HG03196 (cell line): ENCODE measurements at regions not wholly inside any gene's neighbourhood (a gene's known extent, or its start where the extent isn't known, plus 50 kb on each side); places are given as distances from the start of the nearest gene placed in this dataset.
"Not testable (repeated sequence)": the region's sequence is repeated elsewhere in the genome, so short reads cannot be mapped to it uniquely, and the experiment has no call there.

Experiments
- ATAC-seq: cut with Tn5 transposase; IDR thresholded peaks from one replicate; pipeline ENCODE4 v1.9.1; 2021; ENCODE audit not compliant: unreplicated experiment

DNA sequence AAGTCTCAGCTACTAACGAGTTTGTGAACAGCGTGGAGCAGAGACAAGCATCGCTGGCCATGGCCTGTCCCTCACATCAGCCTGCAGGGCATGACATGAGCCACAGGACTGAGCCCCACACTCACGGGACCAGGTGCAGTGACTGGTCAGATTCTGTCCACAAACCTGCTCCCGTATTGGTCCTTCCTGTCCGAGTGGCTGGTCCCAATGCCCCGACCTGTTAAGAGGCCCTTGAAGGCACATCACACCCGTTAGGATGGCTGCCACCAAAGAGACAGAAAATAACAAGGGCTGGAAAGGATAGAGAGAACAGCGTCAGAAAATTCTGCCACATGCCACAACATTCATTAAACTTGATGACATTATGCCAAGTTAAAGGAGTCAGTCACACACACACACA, 403.2 kb upstream of the MYT1L start:
- ATAC-seq, result no peak

DNA sequence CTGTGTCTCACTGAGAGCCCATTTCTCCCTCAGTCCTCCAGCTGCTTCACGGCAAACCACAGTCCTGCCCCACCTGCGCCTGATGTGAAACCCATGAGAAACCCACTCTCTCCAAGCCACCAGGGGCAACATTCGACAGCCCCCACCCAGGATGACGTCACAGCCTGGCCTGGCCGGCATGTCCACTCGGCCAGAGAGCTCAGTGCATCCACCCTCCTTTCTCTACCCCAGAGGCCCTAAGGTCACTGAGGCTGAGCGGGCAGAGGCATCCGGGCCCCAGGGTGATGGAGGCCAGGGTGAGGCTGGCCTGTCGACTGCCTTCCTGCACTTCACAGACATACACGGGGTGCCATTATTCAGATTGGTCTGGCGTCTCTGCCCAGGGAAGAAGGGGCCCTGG, 402.7 kb upstream of the MYT1L start:
- ATAC-seq, result no peak

DNA sequence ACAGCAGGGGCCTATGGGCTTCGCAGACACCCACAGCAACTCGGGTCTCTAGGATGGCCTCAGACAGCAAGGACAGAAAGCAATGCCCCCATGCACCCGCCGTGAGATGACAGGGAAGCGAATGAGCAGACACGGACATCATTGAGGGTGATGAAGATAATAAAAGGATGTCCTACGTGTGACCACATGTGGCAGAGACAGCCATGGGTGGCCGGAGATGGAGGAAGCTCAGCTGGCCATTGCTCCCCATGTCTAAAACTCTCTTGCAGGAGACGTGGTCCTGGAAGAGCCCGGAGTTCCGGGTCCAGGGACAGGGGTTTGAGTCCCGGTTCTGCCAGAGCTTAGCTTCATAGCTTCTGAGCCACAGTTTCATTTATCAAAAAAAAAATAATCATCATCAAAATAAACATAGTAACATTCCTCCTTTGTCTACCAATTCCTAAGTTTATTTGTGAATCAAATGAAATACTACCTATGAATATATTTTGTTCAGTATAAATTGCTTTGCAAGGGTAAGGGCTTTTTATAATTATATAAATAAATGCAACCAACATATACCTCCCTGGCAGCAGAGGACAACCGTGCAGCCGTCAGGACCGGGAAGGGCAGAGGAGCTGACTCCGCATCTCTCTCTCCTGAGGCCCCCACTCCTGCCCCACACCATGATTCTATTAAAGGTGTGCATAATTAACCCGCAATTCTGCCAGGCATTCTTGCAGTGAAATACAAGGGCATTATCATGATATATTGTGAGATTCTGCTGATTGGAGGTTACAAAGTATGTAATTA, 401.4 kb upstream of the MYT1L start:
- no peak for ATAC-seq

DNA sequence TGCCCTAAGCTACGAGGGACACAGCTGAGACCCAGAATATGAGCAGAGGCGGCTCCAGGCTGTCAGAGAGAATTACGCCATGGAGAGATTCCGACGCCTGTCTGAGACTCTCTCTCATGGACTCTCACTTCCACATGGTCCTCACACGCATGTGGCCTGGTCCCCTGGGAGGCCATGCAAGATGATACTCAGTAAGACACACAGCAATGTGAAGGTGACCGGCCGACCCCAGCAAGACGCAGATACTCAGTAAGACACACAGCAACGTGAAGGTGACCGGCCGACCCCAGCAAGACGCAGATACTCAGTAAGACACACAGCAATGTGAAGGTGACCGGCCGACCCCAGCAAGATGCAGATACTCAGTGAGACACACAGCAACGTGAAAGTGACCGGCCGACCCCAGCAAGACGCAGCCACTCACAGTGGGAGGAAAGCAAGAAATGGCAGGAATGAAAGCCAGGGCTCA, 400.8 kb upstream of the MYT1L start:
- ATAC-seq, result no peak

DNA sequence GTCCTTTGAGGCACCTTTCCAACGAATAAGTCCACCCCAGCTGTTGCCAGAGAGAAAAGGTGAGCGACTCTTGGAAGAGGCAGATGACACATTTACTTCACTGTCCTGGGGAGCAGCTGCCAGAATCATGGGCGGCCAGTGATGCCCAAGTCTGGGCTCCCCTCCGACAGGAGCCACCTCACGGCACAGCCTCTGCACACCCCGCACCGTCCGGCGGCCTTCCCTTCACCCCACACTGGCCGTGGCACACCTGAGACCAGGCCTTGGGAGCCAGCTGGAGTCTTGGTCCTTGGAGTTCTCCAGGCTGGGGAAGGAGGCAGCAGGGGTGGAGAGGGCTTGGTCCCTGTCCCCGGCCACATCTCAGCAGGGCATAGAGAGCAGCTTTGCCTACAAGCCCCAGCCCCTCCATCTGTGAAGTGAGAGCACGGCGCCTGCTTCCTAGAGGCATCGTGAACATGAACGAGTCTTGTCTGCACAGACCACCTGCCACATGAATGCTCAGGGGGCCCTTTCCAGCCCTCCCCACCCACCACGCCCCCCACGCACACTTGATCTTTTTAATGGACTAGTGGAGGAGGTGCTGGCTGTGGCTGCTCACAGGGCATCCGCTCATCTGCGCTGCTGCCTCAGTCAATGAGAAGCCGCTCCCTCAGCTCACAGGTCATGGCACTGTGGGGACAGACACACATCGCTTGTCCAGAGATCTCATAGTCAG, 400.2 kb upstream of the MYT1L start:
- no peak for ATAC-seq

DNA sequence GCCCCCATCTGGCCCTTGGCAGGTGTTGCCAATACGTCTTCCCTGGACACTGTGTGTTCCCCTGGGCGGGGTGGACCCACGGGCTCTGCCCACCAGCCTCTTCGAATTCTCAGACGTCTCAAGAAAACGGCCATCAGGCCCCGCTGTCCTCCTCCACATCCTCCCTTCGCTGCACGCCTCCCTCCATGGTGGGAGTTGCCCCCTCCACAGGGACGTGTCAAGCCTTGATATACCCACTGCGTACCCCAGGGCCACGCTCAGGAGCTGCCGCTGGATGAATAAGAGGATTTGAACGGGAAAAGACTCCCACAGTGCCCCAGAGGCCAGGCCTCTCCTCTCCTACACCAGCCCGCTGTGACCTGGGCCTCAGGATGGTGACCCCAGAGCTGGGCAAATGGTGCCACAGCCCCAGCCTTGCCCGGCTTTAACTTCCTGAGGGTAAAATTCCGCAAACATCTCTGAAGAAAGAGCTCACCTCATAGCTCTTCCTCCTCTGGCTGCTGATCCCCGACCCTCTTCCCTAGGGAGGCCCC, 399.3 kb upstream of the MYT1L start:
- ATAC-seq, result no peak

DNA sequence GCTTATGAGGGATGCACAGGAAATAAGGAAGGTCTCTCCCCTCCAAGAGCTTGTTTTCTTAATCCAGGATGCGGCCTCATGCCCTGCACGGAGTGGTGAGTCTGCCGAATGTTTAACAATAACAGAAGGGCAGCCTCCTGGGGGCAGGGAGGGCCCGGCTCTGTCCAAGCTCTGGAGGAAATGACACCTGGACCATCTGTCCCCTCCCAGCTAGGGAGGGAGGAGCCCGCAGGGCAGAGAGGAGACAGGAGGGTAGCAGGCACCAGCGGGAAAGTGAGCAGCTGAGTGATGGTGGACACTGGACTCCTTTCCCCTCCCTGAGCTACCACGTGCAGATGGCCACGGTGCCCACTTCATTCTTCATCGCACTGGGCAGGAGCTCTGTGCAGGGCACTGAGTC, 398.2 kb upstream of the MYT1L start:
- no peak for ATAC-seq

DNA sequence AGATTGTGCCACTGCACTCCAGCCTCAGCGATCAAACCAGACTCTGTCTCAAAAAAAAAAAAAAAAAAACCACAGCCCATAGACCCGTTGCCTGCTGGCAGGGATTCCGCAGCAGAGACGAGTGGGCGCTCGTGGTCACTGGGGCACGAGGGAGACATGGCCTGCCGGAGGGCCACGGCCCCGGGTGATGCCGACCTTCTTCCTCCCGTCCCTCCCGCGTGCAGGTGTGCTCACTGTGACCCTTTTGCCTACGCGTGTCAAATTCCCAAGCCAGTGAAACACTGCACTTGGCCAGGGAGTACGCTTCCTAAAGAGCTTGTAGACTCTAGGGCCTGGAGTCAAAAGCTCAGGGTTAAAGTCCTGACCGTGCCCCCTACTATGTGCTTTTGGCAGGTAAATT, 397.6 kb upstream of the MYT1L start:
- no peak for ATAC-seq

DNA sequence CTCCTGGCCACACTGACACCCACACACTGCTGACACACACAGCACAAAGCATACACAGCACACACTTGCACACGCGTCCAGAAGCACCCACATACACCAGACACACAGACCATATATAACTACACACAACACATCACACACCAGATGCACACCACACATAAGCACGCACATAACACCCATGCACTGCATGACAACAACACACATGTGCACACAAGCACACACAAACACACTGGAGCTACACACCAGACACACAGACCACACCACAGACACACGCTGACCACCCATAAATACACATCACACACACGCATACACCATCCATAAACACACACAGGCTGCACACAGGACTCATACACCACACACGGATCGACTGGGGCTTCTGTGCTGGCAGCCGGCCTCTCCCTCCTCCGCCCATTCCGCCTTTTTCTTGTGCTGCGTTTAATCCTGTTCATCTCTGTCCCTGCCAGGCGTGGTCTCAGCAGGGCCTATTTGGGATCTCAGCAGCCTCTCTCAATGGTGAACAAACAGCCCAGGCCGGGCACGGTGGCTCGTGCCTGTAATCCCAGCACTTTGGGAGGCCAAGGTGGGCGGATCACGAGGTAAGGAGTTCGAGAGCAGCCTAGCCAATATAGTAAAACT, 396.9 kb upstream of the MYT1L start:
- ATAC-seq, result no peak

DNA sequence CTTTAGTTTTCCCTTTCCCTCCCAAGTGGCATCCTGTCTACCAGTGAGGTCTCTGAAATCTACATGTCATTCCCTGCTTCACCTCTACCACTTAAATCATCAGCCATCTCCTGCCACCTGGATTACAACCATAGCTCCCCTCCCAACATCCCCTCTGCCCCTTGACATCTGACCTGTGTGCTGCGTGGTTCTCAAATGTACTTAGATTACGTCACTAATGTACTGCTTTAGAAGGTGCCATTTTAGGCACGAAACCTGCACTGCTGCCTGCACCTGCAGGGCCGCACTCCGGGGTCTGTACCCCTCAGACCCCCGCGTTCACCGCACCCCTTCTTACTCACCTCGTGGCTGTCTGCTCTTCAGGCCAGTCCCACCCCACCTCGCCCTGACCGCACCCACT, 395.1 kb upstream of the MYT1L start:
- ATAC-seq, result no peak

DNA sequence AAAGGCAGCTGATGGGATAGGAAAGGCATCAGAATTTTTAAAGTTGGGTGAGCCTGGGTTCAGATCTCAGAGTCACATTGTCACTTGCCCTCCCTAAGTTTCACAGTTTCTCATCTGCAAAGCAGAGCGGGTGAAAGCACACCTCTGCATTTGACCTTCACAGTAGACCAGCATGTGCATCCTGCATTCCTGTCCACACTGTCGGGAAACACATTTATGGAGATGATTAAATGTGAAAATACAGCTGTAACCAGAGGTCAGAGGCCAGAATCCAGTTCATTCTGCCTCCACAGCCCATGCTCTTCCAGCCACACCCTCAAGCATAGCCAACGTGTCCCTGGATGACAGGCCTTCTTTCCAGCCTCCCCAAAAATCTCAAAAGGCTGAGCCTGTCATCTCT, 392.0 kb upstream of the MYT1L start:
- ATAC-seq, result no peak

DNA sequence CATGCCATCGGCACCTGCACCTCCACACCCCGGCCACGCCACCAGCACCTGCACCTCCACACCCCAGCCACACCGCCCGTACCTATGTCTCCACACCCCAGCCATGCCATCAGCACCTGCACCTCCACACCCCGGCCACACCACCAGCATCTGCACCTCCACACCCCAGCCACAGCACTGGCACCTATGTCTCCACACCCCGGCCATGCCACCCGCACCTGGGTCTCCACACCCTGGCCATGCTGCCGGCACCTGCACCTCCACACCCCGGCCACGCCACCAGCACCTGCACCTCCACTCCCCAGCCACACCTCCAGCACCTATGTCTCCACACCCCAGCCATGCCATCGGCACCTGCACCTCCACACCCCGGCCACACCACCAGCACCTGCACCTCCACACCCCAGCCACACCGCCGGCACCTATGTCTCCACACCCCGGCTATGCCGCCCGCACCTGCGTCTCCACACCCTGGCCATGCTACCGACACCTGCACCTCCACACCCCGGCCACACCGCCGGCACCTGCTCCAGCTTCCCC, 390.3 kb upstream of the MYT1L start:
- no peak for ATAC-seq

DNA sequence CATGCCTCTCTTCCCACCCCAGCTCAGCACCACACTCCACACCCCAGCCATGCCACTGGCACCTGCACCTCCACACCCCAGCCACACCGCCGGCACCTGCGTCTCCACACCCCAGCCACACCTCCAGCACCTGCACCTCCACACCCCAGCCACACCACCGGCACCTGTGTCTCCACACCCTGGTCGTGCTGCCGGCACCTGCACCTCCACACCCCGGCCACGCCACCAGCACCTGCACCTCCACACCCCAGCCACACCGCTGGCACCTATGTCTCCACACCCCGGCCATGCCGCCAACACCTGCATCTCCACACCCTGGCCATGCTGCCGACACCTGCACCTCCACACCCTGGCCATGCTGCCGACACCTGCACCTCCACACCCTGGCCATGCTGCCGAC, 389.7 kb upstream of the MYT1L start:
- ATAC-seq, result not testable (repeated sequence)

DNA sequence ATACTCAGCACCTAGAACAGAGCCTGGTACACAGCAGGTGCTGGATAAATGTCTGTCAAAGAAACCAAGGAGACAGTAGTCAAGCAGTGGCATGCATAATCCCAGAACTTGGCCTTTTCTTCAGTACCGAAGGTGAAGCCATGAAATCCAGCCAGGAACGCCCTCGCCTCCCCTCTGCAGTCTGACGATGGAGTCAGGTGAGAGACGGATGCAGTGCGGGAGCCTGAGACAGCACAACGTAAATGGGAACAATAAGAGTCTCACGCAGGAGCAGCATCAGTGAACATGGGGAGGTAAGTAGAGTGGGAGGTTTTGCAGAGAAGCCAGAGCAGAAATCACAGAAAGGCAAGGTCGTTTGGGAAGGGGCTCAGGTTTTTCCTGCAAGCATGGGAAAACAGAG, 389.3 kb upstream of the MYT1L start:
- no peak for ATAC-seq

DNA sequence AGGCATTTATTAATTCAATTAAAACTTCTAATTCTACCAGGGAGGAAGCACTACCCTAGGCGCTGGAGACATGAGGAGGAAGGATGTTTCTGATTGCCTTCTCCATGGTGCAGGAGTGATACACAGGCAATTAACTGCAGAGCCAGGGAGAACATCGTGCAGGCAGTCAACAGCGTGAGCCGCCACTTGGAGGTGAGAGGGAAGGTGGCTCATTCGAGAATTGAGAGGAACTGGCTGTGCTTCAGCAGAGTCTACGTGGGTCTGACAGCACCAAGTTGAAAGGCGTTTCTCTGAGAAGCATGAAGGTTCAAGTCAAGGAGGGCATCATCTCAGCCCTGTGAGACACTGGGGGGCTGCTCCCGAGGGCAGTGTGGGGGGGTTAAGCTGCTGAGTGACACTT, 388.7 kb upstream of the MYT1L start:
- no peak for ATAC-seq

DNA sequence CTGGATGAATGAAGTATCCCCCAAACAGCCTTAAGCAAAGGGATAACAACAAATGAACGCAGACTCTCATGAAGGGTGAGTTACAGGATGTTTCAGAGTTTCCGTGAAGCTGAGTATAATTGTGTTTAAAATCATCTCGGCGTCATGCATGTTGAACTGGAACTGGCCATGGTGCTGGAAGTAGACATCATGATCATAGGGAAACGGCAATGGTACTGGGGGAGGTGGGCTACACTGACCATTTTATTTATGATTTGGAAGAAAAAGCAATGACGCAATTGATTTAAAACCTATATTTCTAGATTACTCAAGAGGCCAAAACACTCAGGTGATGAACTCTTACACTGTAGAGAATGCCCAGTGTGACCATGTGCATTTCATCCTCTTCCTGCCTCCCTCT, 387.9 kb upstream of the MYT1L start:
- ATAC-seq, result no peak

DNA sequence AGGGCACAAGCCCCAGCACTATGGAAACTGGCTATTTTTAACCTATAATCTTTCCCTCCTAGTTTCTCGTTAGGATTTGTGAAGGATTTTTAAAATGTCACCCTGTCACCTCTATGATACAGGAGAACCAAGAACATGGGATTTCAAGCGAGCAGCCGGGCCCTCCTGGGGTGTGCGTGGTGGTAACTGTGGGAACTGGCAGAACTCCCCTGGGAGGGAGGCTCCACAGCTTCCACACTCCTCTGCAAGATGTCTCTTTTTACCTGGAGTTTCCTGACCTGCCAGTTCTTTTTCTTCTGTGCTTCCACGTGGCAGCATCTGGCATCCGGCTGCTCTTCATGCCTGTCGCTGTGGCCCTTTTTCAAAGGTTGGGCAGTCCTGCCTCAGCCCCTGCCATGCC, 386.3 kb upstream of the MYT1L start:
- ATAC-seq, result no peak

DNA sequence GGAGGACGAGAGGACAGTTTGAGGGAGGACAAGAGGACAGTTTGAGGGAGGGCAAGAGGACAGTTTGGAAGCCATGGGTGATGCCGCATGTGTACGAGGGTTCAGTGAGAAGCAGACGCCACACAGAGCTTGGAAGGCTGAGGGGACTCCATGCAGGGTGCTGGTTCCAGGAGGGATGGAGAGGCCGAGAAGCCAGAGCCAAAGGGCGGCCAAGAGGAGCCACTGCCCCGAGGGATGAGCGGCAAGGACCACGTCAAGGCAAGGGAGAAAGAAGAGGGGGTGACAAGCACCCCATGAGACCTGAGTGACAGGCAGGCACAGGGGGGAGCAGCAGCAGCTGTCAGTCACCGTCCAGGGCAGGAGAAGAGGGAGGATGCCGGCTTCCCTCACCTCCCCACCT, 385.7 kb upstream of the MYT1L start:
- ATAC-seq, result no peak

DNA sequence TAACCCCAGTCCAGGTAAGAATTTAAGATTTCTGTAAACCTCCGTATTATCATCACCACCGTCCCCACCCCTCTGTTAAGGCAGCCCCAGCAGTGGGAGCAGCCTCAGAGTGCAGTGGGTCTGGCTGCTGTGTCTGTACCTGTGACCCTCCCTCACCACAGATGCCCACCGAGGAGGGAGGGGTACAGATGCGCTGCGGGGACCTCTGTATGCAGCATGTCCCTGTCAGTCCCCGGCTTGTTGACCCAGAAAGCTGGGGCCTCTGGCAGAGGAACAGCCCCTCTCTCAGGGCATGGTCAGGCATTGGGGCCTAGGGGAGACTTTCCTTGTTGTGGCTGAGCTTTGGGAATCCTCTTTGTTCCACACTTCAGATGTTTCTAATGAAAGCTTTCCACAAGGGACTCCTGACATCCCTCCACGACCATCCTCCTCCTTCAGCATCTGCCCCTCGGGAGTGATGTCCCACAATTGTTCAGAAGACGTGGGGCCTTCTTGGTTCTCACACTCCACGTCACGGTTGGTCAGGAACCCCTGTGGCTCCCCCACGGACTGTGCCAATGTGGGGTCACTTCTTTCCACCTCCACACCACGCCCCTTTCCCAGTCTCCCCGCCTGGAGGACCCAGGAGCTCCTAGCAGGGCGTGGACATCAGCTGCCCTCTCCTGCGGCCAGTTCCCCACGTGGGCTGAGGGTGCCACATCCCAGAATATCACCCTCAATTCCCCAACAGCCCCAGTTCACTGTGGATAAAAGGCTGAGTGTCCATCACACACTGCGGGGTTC, 384.2 kb upstream of the MYT1L start:
- no peak for ATAC-seq

DNA sequence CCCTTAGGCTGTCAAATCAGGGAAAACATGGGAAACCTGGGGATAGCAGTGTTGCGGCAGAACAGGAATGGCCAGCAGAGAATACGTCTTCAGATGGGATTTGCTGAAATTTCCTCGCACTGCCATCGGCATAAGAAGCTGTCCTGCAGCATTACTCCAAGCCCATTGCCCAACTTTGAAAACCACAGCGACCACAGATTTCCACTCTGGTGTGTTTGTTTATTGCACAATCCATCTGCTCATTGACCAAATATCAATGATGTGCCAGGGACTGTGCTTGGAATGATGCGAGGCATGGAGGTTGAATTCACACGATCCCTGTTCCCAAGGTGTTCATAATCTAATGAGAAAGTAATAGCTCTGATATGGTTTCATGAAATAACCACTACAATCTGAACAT, 383.3 kb upstream of the MYT1L start:
- no peak for ATAC-seq

DNA sequence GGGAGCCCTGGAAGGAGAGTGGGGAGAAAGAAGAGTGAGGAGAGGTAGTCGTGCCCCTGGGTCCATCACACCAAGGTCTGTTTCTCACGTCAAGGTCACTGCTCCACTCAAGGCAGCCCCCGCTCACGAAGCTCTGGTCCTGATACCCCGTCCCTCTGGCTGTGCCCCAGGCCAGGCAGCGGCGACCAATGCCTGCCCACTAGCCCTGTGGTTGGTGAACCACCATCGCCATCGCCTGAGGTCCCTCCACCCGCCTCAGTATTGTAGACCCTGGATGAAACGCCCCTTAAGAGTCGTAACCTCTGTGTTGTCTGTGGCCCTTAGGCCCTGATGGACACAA, 378.3 kb upstream of the MYT1L start:
- no peak for ATAC-seq
